ENCODE measurements at regions not wholly inside any gene's neighbourhood (a gene's known extent, or its start where the extent isn't known, plus 50 kb on each side); places are given as distances from the start of the nearest gene placed in this dataset.

GRCh38 chr5:105730982-105731381, 1939.8 kb downstream of the EFNA5 start:
- DNase-seq (ENCODE audit: low spot score): no peak

GRCh38 chr5:105726093-105726492, 1944.6 kb downstream of the EFNA5 start:
- no peak for DNase-seq (ENCODE audit: low spot score)

GRCh38 chr5:105708442-105708841, 1962.3 kb downstream of the EFNA5 start:
- no peak for DNase-seq (ENCODE audit: low spot score)

- DNase-seq (ENCODE audit: low spot score): no peak
Measured at GRCh38 chr5:105702323-105702722, 1968.4 kb downstream of the EFNA5 start.

- DNase-seq (ENCODE audit: low spot score): no peak
Measured at GRCh38 chr5:105696440-105696839, 1974.3 kb downstream of the EFNA5 start.

GRCh38 chr5:105695941-105696340, 1974.8 kb downstream of the EFNA5 start:
- DNase-seq (ENCODE audit: low spot score): no peak

- DNase-seq (ENCODE audit: low spot score): no peak
Measured at GRCh38 chr5:105689596-105689995, 1981.1 kb downstream of the EFNA5 start.

- DNase-seq (ENCODE audit: low spot score): no peak
Measured at GRCh38 chr5:105688227-105688792, 1982.4 kb downstream of the EFNA5 start.

- no peak for DNase-seq (ENCODE audit: low spot score)
Measured at GRCh38 chr5:105687493-105687892, 1983.2 kb downstream of the EFNA5 start.

GRCh38 chr5:105685884-105686283, 1984.9 kb downstream of the EFNA5 start:
- no peak for DNase-seq (ENCODE audit: low spot score)

GRCh38 chr5:105684799-105685198, 1985.9 kb downstream of the EFNA5 start:
- DNase-seq (ENCODE audit: low spot score): no peak

- no peak for DNase-seq (ENCODE audit: low spot score)
Measured at GRCh38 chr5:105680858-105681475, 1989.8 kb downstream of the EFNA5 start.

GRCh38 chr5:105677291-105677690, 1993.4 kb downstream of the EFNA5 start:
- DNase-seq (ENCODE audit: low spot score): no peak

GRCh38 chr5:105670596-105670995, 2000.1 kb downstream of the EFNA5 start:
- no peak for DNase-seq (ENCODE audit: low spot score)

GRCh38 chr5:105663671-105664070, 2007.1 kb downstream of the EFNA5 start:
- DNase-seq (ENCODE audit: low spot score): no peak

- DNase-seq (ENCODE audit: low spot score): no peak
Measured at GRCh38 chr5:105659396-105659795, 2011.3 kb downstream of the EFNA5 start.

GRCh38 chr5:105640328-105640727, 2030.4 kb downstream of the EFNA5 start:
- no peak for DNase-seq (ENCODE audit: low spot score)

GRCh38 chr5:105639511-105639910, 2031.2 kb downstream of the EFNA5 start:
- DNase-seq (ENCODE audit: low spot score): no peak

- DNase-seq (ENCODE audit: low spot score): no peak
Measured at GRCh38 chr5:105639068-105639467, 2031.7 kb downstream of the EFNA5 start.

GRCh38 chr5:105638437-105638836, 2032.3 kb downstream of the EFNA5 start:
- DNase-seq (ENCODE audit: low spot score): no peak

- no peak for DNase-seq (ENCODE audit: low spot score)
Measured at GRCh38 chr5:105632043-105632442, 2038.7 kb downstream of the EFNA5 start.

GRCh38 chr5:105630803-105631202, 2039.9 kb downstream of the EFNA5 start:
- no peak for DNase-seq (ENCODE audit: low spot score)

- no peak for DNase-seq (ENCODE audit: low spot score)
Measured at GRCh38 chr5:105619725-105620124, 2051.0 kb downstream of the EFNA5 start.

Data from umbilical cord (tissue), 1 donor.